HG03196 (cell line): ENCODE measurements at regions not wholly inside any gene's neighbourhood (a gene's known extent, or its start where the extent isn't known, plus 50 kb on each side); places are given as distances from the start of the nearest gene placed in this dataset.
"Not testable (repeated sequence)": the region's sequence is repeated elsewhere in the genome, so short reads cannot be mapped to it uniquely, and the experiment has no call there.

ENCODE experiments used
- ATAC-seq: cut with Tn5 transposase; IDR thresholded peaks from one replicate; pipeline ENCODE4 v1.9.1; 2021; ENCODE audit not compliant: unreplicated experiment

DNA sequence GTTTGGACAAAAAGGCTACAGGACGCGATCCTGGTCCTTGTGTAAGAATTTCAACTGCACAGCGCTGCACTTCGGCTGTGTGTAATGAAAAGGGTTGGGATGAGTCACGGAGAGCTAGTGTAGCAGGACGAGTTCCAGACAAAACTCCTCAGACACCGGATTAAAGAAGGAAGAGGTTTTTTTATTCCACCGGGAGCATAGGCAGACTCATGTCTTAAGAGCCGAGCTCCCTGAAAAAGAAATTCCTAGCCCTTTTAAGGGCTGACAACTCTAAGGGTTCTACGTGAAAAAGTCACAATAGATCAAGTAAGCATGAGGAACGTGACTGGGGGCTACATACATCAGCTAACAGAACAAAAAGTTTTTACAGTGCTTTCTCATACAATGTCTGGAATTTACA is 54.8 kb upstream of the FAM90A1 start:
- not testable (repeated sequence) for ATAC-seq

DNA sequence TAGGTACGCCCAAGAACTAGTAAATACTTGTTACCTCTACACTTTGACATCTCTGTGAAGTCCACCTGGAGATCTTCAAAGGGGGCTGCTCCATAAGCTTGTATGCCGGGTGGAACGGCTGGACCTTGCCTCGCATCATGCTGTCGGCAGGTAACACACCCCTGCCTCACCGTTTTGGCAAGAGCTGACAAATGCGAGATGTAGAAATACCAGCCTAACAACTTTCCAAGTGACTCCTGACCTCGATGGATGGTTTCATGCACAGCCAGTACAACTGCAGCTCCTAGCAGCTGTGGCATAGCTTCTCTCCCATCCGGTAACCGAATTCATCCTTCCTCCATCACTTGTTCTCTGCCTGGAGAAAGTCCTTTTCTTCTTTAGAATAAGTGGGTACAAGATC is 58.3 kb upstream of the FAM90A1 start:
- not testable (repeated sequence) for ATAC-seq

DNA sequence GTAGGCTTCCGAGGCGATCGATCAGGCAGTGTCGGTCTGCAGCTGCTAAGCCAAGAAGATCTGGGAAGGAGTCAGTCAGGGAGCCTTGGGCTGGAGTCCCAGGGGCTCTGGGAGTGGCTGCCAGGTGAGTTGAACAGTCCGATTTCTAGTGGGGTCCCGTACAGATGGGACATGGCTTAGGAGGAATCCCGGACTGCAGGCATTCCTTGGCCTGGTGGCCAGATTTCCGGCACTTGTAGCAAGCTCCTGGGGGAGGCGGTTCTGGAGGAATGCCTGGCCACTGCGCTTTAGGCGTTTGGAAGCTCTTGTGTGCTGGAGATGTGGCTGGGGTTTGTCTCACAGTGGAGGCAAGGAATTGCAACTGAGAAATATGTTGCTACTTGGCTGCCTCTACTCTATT is 64.3 kb upstream of the FAM90A1 start:
- ATAC-seq = not testable (repeated sequence)

DNA sequence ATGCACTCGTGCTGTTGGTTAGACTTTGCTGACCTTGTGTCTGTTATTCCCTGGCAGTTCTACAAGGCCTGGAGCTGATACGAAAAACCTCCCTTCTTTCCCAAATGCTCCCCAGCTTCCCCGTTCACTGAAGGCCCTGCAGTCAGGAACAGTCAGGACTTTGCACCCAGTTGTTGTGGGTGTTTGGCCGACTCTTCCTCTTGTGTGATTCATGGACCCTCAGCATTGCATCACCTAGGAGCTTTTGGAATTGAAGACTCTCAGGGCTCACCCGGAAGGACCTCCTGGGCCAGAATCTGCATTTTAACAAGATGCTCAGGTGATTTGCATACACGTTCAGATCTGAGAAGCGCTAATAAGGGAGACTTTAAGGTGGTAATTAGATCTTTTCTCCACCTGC is 67.2 kb upstream of the FAM90A1 start:
- not testable (repeated sequence) for ATAC-seq

DNA sequence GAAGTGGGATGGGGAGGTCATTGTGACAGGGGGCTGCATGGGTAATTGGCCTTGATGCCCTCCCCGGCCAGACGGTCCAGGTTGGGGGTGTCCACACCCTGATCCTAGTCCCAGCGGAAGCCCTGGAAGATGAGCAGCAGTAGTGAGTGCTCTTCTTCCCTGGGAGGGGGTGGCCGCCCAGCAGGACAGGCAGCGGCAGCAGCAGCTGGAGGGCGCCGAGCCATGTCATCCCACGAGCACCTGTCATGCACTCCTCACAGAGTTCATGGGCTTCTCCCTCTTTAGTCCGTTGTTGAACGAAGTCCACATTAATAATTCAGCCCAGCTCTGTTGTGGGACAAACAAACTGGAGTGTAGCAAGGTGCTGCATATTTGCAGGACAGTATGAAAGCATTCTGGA is 81.2 kb upstream of the FAM90A1 start:
- not testable (repeated sequence) for ATAC-seq

DNA sequence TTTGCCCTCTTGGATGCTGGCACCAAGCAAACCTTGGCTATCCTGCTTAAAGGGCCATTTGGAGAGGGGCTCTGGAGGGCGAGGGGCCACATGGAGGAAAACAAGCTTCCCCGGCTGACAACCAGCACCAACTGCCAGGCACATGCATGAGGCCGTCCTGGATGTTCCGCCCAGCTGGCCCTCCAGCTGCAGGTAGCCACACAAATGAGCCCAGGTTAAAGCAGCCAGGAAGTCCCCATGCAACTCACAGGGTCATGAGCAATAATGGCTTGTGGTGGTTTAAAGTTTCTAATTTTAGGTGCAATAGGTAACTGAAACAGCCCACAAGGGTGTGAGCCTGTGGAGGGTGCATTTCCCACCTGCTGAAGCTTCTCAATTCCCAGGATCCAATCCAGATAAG is 88.6 kb upstream of the FAM90A1 start:
- ATAC-seq = not testable (repeated sequence)

DNA sequence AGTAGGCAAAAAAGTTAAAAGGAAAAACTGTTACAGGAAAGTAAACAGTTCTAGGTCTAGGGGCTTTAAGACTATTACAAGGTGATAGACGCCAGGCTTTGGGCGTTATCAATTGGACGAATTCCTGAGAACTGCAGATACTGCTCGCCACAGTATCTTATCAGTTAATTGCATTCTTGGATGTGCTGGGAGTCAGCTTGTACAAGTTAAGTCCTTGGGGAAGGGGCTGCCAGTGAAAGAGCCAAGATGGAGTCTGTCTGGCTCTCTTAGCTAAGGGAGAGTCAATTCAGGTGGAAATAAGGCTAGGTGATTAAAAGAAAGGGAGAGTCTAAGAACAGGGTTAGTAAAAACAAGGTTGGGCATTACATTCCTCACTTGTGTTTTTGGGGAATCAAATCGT is 90.3 kb upstream of the FAM90A1 start:
- not testable (repeated sequence) for ATAC-seq

DNA sequence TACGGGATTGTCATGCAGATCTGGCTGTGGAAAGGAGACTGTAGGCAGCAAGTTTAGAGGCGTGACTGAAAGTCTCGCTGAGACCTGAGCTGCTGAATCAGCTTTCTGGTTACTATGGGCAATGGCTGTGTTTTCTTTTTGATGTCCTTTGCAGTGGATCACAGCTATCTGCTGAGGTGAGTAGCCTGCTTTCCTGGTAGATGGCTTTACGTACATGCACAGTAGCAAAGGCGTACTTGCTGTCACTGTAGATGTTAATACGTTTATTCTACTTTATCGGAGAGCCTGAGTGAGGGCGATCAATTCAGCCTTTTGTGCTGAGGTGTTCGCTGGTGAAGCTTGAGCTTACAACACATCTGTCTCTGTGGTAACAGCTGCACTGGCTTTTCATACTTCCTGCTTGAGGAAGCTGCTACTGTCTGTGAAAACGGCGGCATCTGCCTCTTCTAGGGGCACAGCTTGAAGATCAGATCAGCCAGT is 92.9 kb upstream of the FAM90A1 start:
- ATAC-seq = not testable (repeated sequence)

DNA sequence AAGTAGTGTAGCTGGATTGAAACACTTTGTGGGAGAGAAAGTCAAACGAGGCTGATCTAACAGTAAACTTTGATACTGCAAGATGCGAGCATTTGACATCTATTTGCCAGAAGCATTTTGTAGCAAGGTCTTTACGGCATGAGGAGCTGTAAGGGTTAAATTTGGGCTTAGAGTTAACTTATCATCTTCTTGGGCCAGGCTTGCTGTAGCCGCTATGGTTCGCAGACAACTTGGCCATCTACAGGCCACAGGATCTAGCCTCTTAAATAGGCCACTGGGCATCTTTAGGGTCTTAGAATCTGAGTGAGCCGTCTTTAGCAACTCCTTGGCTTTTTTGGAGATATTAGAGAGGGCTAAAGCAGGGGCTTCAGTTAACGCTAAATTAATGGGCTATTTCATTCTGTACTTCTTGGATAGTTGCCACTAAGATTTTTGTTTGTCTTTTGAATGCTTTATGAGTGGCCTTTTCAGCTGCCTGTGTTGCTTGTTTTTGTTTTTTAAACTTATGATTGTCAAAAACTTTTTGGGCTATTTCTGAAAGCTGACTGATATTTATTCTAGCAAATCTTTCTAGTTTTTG is 93.5 kb upstream of the FAM90A1 start:
- not testable (repeated sequence) for ATAC-seq

DNA sequence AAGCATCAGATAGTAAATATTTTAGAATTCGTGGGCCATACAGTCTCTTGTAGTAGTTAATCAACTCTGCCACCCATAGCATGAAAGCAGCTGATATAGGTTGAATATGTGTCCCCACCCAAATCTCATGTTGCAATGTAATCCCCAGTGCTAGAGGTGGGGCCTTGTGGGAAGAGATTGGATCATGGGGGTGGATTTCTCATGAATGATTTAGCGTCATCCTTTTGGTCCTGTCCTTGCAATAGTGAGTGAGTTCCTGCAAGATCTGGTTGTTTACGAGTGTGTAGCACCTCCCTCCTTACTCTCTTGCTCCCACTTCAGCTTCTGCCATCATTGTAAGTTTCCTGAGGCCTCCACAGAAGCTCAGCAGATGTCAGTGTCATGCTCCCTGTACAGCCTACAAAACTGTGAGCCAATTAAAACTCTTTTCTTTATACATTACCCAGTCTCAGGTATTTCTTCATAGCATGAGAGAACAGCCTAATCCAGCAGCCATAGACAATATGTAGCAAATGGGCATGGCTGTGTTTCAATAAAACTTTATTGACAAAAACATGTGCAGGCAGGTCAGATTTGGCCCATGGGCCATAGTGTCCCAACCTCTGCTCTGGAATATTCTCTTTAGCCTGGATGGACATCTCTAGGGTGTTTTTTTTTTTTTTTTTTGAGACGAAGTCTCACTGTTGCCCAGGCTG is 97.9 kb upstream of the FAM90A1 start:
- ATAC-seq = not testable (repeated sequence)

DNA sequence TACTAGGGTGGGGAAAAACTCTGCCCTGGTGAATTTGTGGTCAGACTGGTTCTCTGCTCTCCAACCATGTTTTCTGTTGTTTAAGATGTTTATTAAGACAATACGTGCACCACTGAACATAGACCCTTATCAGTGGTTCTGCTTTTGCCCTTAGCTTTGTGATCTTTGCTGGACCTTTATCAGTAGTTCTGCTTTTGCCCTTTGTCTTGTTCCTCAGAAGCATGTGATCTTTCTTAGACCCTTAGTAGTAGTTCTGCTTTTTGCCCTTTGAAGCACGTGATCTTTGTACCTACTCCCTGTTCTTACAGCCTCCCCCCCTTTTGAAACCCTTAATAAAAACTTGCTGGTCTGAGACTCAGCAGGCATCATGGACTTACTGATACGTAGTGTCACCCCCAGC is 101.4 kb upstream of the FAM90A1 start:
- not testable (repeated sequence) for ATAC-seq

DNA sequence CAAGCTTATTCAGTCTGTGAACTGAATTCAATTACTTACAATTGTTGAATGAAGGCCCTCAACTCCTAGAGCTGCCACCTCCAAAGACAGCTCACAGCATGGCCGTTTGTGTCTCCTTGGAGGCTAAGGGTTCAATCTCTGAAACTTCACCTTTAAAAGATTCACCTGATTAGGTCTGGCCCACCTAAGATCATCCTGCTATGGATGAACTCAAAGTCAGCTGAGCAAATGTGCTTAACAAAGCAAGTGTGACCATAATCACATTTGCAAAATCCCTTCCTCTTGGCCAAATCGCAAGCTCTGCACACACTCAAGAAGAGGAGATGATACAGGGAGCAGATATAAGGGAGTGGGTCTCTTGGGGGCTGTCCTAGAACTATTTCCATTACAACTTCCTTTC is 105.0 kb upstream of the FAM90A1 start:
- ATAC-seq = not testable (repeated sequence)

DNA sequence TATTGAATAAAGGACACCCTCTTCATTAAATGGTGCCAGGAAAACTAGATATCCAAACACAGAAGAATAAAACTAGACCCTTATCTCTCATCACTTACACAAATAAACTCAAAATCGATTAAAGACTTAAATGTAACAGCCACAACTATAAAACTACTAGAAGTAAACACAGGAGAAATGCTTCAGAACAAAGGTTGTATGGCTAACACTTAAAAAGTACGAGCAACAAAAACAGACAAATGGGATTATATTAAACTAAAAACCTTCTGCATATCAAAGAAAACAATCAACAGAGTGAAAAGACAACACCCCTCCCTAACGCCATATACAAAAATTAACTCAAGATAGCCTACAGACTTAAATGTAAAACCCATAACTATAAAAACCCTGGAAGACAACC is 104.7 kb upstream of the CLEC6A start:
- ATAC-seq = not testable (repeated sequence)

DNA sequence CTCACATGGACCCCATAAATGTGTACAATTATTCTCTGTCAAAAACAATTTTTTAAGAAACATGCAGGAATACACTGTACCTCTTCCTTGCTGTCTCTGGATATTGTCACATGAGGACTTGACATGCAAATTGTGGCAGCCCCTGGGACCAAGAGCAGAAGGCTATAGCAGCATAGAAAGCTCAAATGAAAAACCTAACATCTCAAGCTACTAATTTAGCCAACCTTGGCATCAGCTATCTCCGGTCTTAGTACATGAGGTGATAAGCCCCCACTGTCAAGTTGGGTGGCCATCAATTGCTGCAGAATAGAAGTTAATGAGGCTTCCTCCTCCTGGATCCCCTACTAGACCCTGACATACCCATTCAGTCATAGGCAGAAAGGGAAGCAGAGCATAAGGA is 101.0 kb upstream of the CLEC6A start:
- not testable (repeated sequence) for ATAC-seq

DNA sequence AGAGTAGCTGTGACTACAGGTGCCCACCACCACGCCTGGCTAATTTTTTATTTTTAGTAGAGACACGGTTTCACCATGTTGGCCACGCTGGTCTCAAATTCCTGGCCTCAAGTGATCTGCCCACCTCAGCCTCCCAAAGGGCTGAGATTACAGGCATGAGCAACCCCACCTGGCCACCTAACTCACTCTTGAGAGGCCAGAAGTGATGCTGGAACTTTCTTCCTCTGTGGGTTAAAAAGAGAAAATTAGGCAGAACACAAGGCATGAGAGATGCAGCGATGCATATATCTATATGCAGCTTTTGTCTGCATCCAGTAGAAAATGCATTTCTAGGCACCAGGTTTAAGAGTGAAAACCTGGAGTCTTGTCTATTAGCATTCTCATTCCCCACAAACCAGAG is 100.2 kb upstream of the CLEC6A start:
- ATAC-seq = not testable (repeated sequence)

DNA sequence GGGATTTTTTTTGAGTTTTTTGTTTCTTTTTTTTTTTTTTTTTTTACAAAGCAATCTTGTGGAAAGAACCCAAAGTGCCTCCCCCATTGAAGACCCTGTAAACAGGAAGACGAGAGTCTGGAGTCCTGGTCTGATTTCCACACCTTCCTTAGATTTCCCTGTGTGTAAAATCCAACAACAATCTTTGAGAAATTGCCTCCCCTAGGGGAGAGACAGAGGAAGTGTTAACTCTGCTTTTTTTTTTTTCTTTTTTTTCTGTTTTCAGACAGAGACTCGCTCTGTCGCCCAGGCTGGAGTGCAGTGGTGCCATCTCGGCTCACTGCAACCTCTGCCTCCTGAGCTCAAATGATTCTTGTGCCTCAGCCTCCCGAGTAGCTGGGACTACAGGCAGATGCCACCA is 82.0 kb upstream of the CLEC6A start:
- ATAC-seq = not testable (repeated sequence)

DNA sequence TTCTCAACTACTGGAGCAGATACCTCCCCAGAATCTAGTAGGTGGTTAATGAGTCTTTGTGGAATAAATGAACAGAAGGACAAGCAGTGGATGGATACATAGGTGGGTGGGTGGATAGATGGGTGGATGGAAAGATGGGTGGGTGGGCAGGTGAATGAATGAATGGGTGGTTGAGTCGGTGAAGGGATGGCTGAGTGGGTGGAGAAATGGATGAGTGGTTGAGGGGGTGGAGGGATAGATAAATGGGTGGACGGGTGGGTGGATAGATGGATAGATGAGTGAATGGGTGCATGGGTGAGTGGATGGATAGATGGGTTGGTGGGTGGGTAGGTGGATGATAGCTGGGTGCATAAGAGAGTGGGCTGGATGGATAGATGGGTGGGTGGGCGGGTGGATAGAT is 80.6 kb upstream of the CLEC6A start:
- ATAC-seq = not testable (repeated sequence)

DNA sequence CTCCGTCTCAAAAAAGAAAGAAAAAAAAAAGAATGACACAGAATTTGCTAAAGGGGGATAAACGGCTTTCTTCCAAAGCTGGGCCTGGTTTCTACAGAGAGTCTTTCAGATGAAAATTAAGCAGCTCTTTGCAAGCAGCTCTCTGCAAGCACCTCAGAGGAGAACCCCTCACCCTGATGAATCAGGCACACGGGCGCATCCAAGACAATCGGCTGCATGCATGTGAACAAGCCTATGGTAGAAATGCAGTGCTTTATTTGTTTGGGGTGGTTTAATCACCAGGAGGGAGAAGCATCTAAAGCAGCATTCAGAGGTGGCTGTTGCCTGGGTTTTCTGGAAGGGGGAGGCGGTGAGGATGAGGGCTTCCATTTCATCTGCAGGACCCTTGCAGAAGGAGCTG is 78.0 kb upstream of the CLEC6A start:
- not testable (repeated sequence) for ATAC-seq

DNA sequence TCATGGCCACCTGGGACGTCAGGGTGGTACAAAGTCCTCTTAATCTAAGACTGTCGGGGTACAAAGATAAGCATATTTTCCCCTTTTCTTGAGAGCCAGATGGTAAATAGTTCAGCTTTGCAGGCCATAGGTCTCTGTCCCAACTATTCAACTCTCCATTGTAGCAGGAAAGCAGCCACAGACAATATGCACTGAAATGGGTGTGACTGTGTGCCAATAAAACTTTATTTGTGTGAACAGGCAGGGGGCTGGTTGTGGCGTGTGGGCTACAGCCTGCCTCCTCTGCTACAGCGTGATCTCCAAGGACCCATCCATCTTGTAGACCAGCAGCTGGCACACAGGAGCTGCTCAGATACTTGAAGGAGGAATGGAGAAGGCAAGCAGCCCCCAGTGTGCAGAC is 73.2 kb upstream of the CLEC6A start:
- ATAC-seq = not testable (repeated sequence)

DNA sequence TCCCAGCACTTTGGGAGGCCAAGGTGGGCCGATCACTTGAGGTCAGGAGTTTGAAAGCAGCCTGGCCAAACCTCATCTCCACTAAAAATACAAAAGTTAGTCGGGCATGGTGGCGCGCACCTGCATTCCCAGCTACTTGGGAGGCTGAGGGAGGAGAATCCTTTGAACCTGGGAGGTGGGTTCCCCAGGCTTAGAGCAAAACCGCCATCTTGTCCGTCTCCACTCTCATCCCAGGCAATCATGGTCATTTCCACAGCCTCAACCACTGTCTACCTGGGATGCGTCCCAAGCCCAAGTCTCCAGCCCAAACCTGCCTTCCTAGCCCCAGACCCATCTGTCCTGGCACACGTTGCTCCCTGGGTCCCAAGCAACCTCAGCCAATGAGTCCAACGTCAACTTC is 71.1 kb upstream of the CLEC6A start:
- ATAC-seq = not testable (repeated sequence)

DNA sequence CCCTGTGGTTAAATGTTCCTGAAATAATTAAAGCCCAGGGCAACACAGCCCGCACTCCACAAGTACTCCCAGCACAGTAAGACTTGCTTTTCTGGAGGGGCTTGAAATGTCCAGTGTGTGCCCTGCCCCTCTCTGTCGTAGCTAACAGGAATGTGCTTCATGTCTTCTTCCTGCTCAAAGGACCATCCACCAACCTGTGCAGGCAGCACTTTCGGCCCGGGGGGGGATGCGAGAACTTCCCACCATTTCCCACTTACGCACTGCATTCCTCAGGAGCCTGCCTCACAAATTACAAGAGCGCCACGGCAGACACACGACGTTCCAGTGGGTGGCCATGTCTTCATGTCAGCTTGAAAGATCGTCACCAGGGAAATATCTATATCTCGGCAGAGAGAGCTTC is 70.3 kb upstream of the CLEC6A start:
- ATAC-seq = not testable (repeated sequence)

DNA sequence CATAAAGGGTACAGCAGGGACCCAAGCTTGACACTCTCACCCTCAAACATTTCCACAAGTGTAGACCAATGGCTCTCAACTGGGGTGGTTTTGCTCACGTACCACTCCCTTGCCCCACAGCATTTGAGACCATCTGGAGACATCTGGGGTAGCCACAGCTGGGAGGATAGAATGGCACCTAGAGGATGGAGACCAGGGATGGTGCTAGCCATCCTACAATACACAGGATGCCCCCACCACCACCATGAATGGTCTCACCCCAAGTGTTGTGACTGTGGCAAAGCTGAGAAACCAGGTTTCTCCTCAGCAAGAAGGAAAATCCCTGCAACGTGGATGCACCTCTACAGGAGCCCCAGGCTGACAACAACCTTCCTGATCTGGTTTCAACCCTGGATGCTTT is 69.1 kb upstream of the CLEC6A start:
- not testable (repeated sequence) for ATAC-seq

DNA sequence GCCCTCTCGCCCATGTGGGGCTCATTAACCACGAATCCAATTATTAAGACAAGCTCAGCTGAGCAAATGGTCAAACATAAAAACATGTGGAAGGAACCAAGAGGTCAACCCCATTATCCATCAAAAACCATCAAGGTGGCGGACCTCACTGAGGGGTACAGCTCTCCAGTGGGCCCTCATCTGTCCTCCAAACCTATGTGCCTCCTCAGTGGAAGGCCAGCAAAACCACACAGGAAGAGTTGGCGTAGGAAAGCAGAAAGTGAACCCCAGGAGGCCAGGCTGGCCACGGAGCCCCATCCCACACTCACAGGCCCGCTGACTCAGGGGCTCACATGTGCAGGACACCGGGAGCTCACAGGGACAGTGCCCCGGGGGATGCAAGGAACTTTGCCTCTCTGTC is 66.5 kb upstream of the CLEC6A start:
- not testable (repeated sequence) for ATAC-seq
